Stimulated activated CD4-positive, alpha-beta T cell treated with anti-CD3 and anti-CD28 coated beads, Interleukin-4, amount 100 ng/mL, for 48 hours (primary cell): ENCODE measurements at regions not wholly inside any gene's neighbourhood (a gene's known extent, or its start where the extent isn't known, plus 50 kb on each side); places are given as distances from the start of the nearest gene placed in this dataset.
"Not testable (repeated sequence)": the region's sequence is repeated elsewhere in the genome, so short reads cannot be mapped to it uniquely, and the experiment has no call there.

ENCODE experiments used
- DNase-seq, 2 donors: peaks; one replicate each; pipeline ENCODE4 v3.0.0-alpha.2; 2020; ENCODE audit warnings: low read depth in 2 of 2

DNA sequence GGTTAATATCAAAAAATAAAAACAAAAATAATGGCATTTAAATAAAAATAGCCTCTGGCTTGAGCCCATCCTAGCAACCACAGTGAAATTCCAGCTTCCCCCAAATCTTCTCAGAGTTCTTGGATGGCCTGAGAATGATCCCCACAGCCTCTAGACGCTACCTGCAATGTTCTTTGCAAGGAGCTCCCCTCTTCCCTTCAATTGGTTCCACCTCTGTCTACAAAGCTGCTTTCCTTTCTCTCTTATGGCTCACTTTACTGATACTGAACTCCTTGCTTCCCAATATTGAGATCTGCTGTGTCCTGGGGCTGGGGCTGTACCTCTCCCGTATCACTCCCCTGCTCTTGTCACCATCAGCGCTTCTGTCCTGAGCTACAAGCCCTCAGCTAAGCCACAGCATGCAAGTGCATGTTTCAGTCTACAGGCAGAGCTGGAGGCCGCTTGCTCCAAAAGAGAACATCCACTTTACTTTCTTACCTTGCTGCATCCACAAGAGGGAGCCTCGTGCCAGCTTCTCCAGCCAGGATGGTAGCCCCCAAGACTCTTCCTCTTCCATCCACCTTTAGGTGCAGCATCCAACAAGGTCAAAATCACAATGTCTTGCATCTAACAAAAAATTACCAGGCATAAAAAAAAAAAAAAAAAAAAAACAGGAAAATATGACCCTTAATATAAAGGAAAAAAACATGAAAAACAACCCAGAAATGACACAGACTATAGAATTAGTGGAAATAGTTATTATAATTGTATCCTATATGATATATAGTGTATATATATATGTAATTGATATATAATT is 57.4 kb upstream of the PRSS3 start:
- DNase-seq: no peak

DNA sequence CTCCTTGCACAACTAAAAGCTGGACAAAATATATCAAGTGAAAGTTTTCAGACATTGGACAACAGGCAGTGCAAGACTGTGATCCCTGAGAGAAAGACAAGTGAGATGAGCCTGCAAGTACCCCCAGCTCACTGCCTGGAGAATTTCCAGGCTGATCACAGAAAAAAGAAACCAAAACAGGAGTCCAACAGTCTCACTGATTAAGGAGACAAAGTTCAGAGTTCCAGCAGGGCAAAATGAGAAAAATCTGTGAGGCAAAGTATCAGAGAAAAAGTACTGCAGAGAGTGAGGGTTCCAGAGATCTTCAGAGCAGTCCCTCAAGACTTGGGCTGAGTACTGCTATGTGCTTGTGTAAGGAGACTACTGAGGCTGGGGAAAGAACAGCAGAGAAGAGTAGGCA is 56.0 kb upstream of the PRSS3 start:
- DNase-seq: no peak

DNA sequence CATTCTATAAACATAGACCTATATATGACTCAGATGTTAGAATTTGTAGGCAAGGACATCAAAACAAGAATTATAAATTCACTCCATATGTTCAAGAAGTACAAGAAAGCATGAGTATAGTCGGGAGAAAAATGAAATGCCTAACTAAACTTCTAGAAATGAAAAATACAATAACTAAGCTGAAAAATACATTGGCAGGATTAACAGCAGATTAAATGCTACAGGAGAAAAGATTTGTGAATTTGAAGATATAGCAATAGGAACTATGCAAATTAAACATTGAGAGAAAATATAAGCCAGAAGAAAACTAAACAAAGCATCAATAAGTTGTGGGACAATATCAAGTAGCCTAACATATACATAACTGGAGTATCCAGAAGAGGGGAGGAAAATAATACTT is 55.3 kb upstream of the PRSS3 start:
- DNase-seq: no peak

DNA sequence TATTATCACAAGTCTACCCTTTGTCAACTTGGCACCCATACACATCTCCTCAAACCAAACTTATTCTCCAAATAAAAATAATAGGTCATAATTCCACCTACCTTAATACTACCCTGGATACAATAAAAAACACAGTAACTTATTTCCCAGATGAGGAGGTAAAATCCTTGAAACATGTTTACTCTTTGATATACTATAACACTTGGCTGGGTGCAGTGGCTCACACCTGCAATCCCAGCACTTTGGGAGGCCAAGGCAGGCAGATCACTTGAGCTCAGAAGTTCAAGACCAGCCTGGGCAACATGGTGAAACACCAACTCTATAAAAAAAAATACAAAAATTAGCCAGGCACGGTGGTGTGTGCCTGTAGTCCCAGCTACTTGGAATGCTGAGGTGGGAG is 54.4 kb upstream of the PRSS3 start:
- not testable (repeated sequence) for DNase-seq

DNA sequence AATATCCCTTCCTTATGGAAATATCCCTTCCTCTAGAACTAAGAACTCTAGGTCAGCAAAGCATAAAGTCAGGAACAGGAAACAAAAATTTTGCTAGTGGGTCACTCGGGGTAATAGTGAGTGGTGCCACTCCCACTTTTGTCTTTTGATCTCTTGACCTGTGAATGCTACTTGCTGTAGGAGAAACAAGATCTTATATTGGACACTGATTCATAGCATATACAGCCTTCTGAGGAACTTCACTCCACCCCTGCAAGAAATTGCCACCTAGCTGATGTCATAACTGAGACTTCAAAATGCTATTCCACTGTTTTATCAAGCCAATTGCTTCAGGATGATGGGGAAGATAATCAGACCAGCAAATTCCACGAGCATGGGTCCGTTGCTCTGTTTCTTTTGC is 53.3 kb upstream of the PRSS3 start:
- no peak for DNase-seq

DNA sequence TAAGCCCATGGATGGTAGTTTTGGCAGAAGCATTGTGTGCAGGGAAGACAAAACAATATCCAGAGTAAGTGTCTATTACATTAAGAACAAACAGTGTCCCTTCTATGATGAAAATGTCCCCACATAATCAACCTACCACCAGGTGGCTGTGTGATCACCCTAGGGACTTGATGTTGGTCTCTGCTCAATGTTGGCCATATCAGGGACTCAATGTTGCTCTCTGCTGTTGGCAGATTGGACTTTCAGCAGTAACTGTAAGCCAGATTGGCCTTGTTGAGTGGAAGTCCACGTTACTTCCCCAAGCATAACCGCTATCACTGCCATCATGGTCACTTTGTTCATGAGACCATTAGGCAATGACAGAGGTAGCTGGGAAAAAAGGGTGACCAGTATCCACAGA is 52.8 kb upstream of the PRSS3 start:
- no peak for DNase-seq
